ENCODE measurements at regions not wholly inside any gene's neighbourhood (a gene's known extent, or its start where the extent isn't known, plus 50 kb on each side); places are given as distances from the start of the nearest gene placed in this dataset.

DNA sequence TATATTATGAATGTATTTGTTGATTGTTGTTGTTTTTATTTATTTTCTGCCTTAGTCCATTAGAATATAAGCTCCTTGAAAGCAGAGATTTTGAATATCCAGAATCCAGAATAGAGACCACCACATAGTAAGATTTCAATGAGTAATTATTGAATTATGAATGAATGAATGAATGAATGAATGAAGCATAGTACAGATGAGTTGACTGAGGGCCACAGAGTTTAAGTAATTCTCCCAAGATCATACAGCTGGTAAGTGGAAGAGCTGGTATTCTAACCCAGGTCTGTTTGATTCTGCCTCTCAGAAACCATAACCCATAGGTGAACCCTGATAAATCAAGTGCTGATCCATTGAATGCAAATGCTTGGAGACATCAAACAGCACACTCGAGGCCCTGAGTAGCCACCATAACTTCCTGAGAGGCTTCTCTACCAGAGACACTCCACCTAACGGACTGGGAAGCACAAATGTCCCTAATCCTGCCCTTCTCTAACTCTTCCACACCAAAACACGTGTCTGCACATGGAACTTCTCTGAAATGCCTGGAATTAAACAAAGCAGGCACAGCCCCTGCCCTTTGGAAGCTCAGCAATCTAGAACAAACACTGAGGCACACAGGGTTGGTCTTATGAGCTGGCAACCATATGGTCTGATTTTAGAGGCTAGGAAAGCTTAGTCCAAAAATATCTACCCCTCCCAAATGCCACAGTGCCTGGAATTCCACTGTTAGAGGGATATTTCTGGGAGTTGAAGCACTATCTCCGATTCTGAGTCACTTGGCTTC lies 190.1 kb downstream of the FOXO1 start:
- no peak for TF ChIP-seq HDGF (IDR thresholded peaks at IDR 0.05; ENCODE audit: borderline replicate concordance)
- no peak for TF ChIP-seq ELF4 (IDR thresholded peaks at IDR 0.05)
- no peak for TF ChIP-seq CTBP1 (IDR thresholded peaks at IDR 0.05; ENCODE audit: borderline replicate concordance)
- no peak for TF ChIP-seq TARDBP (IDR thresholded peaks at IDR 0.05)
- no peak for TF ChIP-seq L3MBTL2 (conservative IDR thresholded peaks at IDR 0.05)
- no peak for TF ChIP-seq NFRKB (IDR thresholded peaks at IDR 0.05)
- no peak for TF ChIP-seq FOXK2 (IDR thresholded peaks at IDR 0.05)
- no peak for TF ChIP-seq FOXM1 (IDR thresholded peaks at IDR 0.05; ENCODE audit: borderline replicate concordance)
- TF ChIP-seq SP1 (IDR thresholded peaks at IDR 0.05) = no peak
- TF ChIP-seq LEF1 (IDR thresholded peaks at IDR 0.05; ENCODE audit: borderline replicate concordance) = no peak
- ChIA-PET CTCF (no interaction called here), POLR2A (no interaction called here)
- no peak for DNase-seq (ENCODE audit: extremely low spot score)

DNA sequence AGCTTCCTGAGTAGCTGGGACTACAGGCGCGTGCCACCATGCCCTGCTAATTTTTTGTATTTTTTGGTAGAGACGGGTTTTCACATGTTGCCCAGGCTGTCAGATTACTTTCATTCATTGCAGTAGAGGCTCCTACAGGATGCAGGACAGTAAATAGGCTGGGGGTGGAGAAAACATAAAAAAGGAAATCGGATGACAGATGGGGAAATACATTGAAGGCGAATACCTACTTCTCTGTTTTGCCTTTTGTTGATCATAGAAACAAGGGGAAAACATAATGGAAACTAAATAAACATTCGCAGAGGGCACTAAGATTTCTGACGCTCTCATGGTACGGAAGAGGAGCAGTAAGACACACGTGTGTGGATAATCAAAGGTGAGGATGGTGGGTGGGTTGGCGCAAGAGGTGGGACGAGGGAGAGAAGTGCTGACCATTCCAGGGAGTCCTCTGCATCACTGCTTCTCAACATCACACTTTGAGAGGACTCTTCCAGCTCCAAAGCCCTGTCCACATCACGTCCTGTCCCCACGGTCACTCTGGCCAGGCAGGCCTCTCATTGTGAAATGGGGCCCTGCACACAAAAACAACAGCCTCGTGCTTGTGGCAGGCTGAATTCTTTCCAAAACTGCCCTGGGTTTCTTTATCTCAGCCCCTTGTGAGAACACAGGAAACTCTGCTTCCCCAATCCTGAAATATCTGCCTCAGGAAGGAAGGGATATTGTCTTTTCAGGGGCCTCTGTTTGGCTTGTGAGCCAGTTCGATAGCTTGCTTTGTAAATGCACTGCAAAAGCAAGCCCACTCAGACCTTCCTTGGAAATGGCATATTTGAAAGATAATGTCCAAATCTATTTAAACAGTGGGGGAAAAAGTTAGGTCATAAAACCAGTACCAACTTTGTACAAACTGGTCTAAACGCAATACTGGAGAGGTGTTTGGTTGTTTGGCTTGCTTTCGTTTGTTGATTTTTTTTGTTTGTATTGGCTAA lies 188.5 kb downstream of the FOXO1 start:
- DNase-seq (ENCODE audit: extremely low spot score) = no peak
- CTCF ChIA-PET = no interaction called here
- POLR2A ChIA-PET = no interaction called here
- TF ChIP-seq ELF4 (IDR thresholded peaks at IDR 0.05) (no peak), SUZ12 (IDR thresholded peaks at IDR 0.05) (no peak), L3MBTL2 (conservative IDR thresholded peaks at IDR 0.05) (no peak)

DNA sequence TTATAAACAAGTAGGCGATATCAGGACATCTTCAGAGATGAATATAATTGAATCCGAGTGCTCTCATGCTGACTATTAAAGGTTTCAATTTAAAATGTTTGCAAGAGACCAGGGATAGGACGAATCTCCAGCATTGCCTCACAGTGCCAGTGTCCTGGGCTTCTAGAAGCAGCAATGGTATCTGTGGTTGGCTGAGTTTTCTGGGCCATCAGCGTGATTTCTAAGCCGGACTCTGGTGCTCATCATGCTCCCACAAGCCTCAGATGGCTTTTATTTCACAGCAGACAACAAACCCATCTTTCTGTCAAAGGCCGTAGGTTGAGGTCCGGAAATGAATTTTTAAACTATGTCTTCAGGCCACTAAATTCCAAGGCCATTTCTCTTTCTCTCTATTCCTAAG lies 187.7 kb downstream of the FOXO1 start:
- ChIA-PET CTCF (no interaction called here), POLR2A (no interaction called here)
- no peak for DNase-seq (ENCODE audit: extremely low spot score)
- no peak for TF ChIP-seq ARNT (IDR thresholded peaks at IDR 0.05)
- no peak for TF ChIP-seq FOXA1 (IDR thresholded peaks at IDR 0.05)
- no peak for TF ChIP-seq ELF4 (IDR thresholded peaks at IDR 0.05)
- TF ChIP-seq SP1 (IDR thresholded peaks at IDR 0.05) = no peak
- TF ChIP-seq TARDBP (IDR thresholded peaks at IDR 0.05) = no peak
- TF ChIP-seq HDGF (IDR thresholded peaks at IDR 0.05; ENCODE audit: borderline replicate concordance) = no peak
- no peak for TF ChIP-seq FOXM1 (IDR thresholded peaks at IDR 0.05; ENCODE audit: borderline replicate concordance)
- TF ChIP-seq LEF1 (IDR thresholded peaks at IDR 0.05; ENCODE audit: borderline replicate concordance) = no peak
- no peak for TF ChIP-seq BHLHE40 (IDR thresholded peaks at IDR 0.05; ENCODE audit: borderline replicate concordance)
- TF ChIP-seq NFRKB (IDR thresholded peaks at IDR 0.05) = no peak
- TF ChIP-seq, protein P1, sequence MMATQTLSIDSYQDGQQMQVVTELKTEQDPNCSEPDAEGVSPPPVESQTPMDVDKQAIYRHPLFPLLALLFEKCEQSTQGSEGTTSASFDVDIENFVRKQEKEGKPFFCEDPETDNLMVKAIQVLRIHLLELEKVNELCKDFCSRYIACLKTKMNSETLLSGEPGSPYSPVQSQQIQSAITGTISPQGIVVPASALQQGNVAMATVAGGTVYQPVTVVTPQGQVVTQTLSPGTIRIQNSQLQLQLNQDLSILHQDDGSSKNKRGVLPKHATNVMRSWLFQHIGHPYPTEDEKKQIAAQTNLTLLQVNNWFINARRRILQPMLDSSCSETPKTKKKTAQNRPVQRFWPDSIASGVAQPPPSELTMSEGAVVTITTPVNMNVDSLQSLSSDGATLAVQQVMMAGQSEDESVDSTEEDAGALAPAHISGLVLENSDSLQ (IDR thresholded peaks at IDR 0.05) = no peak
- TF ChIP-seq L3MBTL2 (conservative IDR thresholded peaks at IDR 0.05) = no peak
- no peak for TF ChIP-seq ZNF384 (IDR thresholded peaks at IDR 0.05)
- TF ChIP-seq SUZ12 (IDR thresholded peaks at IDR 0.05) = no peak
- no peak for TF ChIP-seq CTBP1 (IDR thresholded peaks at IDR 0.05; ENCODE audit: borderline replicate concordance)

DNA sequence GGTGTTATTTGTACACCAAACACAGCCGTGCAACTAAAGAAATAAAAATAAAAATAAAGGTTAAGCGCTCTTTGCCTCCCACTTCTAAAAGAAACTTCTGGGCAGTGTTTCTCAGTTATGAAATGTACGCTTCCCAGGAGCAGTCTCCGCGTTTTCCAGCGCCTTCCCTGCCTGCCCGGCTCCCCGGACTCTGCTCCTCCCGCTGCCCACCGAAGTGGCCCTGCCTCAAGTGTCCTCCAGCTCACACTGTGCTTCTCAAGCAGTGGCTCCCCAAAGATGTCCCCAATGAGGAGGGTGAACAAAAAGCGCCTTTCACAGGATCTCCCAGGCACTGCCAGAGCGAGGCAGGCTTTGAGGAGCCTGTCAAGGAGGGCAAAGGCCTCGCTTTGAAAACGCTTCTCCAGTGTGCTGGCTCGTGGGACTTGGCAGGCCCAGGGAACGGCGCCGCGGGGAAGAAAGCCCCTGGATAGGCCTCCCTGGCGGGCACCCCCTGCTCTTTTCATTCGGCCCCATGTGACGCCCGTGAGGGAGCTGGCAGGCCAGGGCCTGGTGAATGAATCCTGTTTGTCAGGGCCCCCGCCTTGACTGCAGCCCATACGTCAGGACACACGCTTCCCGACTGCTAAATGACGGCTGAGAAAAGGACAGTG lies 187.1 kb downstream of the FOXO1 start:
- no peak for DNase-seq (ENCODE audit: extremely low spot score)
- CTCF ChIA-PET = no interaction called here
- no peak for TF ChIP-seq ZNF384 (IDR thresholded peaks at IDR 0.05)
- TF ChIP-seq SUZ12 (IDR thresholded peaks at IDR 0.05) = no peak
- no peak for TF ChIP-seq FOXA1 (IDR thresholded peaks at IDR 0.05)
- TF ChIP-seq, protein P1 (IDR thresholded peaks at IDR 0.05) = no peak
- TF ChIP-seq SP1 (IDR thresholded peaks at IDR 0.05) = no peak
- no peak for TF ChIP-seq TARDBP (IDR thresholded peaks at IDR 0.05)
- no peak for TF ChIP-seq CTBP1 (IDR thresholded peaks at IDR 0.05; ENCODE audit: borderline replicate concordance)
- POLR2A ChIA-PET = no interaction called here

DNA sequence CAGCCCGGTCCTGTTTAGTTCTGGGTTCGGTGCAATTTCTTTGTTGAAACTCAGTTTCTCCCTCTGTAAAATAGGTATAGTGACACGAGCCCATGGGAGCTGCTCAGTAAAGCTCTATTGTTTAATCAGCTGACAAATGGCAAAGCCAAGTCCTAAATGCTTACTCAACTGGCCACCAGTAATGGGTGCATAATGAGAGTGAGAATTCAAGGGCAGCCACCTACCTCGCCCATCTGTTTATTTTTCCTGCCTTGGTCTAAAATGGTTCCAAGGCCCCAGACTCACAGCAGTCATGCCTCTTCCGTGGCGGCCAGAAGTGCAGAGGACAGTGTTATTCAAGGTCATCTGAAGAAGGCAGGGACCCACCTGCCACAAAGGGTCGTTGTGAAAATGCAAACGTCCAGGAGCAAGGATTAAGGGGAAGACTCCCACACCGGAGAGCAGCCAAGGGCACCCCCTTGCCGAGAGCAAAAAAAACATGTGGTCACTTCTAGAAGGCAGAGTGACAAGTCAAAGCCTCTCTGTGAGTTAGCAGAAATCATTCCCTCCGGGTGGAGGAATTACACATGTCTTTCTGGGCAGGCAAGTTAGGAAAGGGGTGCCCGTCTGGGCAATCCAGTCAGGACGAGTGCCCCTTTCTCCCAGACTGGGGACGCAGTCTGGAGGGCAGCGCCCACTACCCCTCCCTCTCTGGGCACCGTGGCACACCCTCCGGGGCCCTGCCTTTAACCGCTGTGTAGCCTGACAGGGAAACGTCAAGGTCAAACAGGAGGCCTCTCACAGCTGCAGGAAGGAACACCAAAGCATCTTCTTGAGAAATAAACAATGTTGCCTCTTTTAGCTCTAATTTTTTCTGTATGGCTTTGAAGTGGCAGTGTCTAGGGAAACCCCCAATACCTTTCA lies 186.2 kb downstream of the FOXO1 start:
- TF ChIP-seq L3MBTL2 (conservative IDR thresholded peaks at IDR 0.05) = no peak
- no peak for TF ChIP-seq HDGF (IDR thresholded peaks at IDR 0.05; ENCODE audit: borderline replicate concordance)
- TF ChIP-seq TARDBP (IDR thresholded peaks at IDR 0.05) = no peak
- no peak for TF ChIP-seq FOXA1 (IDR thresholded peaks at IDR 0.05)
- TF ChIP-seq ZNF384 (IDR thresholded peaks at IDR 0.05) = no peak
- TF ChIP-seq NFRKB (IDR thresholded peaks at IDR 0.05) = no peak
- TF ChIP-seq ELF4 (IDR thresholded peaks at IDR 0.05) = no peak
- TF ChIP-seq FOXM1 (IDR thresholded peaks at IDR 0.05; ENCODE audit: borderline replicate concordance) = no peak
- TF ChIP-seq BHLHE40 (IDR thresholded peaks at IDR 0.05; ENCODE audit: borderline replicate concordance) = no peak
- ChIA-PET CTCF (no interaction called here), POLR2A (no interaction called here)
- DNase-seq (ENCODE audit: extremely low spot score) = no peak
